Tibial nerve (tissue), 3 donors: ENCODE measurements at regions not wholly inside any gene's neighbourhood (a gene's known extent, or its start where the extent isn't known, plus 50 kb on each side); places are given as distances from the start of the nearest gene placed in this dataset.

Experiments
- CTCF ChIP-seq, 5 experiments: fragments of 200-600 bp in 3 of 5; fragments of 450-650 bp in 2 of 5; sonication (generic) in 3 of 5; IDR thresholded peaks; one replicate each; pipeline ENCODE4 v1.5.1; 2016 to 2019; ENCODE audit warnings: antibody characterized with exemption in 5 of 5, mild to moderate bottlenecking in 3 of 5, moderate library complexity in 2 of 5
- POLR2A ChIP-seq, 2 donors: fragments of 450-650 bp; IDR thresholded peaks; one replicate each; pipeline ENCODE4 v1.6.1; 2017; ENCODE audit warnings: antibody characterized with exemption in 2 of 2, mild to moderate bottlenecking in 2 of 2, moderate library complexity in 2 of 2

DNA sequence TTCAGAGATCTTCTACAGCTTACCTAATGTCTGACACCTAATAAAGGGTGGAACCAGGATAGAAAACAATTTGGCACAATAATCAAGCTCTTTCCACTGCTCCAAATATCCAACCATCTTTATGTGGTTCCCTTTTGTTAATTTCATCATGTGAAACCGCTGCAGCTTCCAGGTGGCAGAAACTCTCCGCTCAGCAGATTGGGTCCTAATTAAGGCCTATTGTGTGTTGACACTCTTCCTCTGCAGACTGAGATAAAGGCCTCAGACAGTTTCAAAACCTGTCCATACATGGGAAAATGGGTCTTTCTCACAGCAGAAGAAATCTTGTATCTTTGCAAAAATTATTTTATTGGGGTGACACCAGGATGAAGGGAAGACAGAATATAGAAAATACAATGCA, 1002.4 kb upstream of the SEMA6D start:
- TF ChIP-seq CTCF (IDR thresholded peaks at IDR 0.05) = no peak
- TF ChIP-seq POLR2A (IDR thresholded peaks at IDR 0.05) = no peak
